Spleen (tissue), 11 donors: ENCODE measurements at regions not wholly inside any gene's neighbourhood (a gene's known extent, or its start where the extent isn't known, plus 50 kb on each side); places are given as distances from the start of the nearest gene placed in this dataset.

Experiments
- DNase-seq: peaks from one replicate; pipeline ENCODE4 v3.0.0-alpha.2; 2020
- H3K27ac ChIP-seq, 8 donors: fragments of 200-600 bp; sonication (generic) in 7 of 8; 1 replicate in 4 of 8; 2 replicates in 4 of 8; pipeline versions ENCODE4 v1.5.0 to v1.8.0; 2016 to 2021; ENCODE audit warnings: inconsistent platforms in 4 of 8, mild to moderate bottlenecking in 4 of 8, moderate library complexity in 1 of 8
- H3K27me3 ChIP-seq, 7 donors: fragments of 200-600 bp; sonication (generic) in 6 of 7; replicated peaks in 1 of 7; 1 replicate in 4 of 7; 2 replicates in 3 of 7; pipeline versions ENCODE4 v1.5.0 to v1.8.0; 2016 to 2021; ENCODE audit warnings: inconsistent platforms in 3 of 7, mild to moderate bottlenecking in 1 of 7
- H3K36me3 ChIP-seq, 6 donors: fragments of 200-600 bp; sonication (generic) in 5 of 6; 1 replicate in 4 of 6; 2 replicates in 2 of 6; pipeline versions ENCODE4 v1.5.0 to v1.8.0; 2016 to 2021; ENCODE audit warnings: inconsistent platforms in 2 of 6
- H3K4me1 ChIP-seq, 6 donors: fragments of 200-600 bp; sonication (generic) in 5 of 6; 1 replicate in 3 of 6; 2 replicates in 3 of 6; pipeline versions ENCODE4 v1.5.0 to v1.8.0; 2016 to 2021; ENCODE audit warnings: inconsistent platforms in 3 of 6
- H3K4me3 ChIP-seq, 8 donors: fragments of 200-600 bp; sonication (generic) in 7 of 8; 1 replicate in 4 of 8; 2 replicates in 4 of 8; pipeline versions ENCODE4 v1.5.0 to v1.8.0; 2016 to 2021; ENCODE audit warnings: inconsistent platforms in 4 of 8, mild to moderate bottlenecking in 4 of 8, moderate library complexity in 2 of 8
- H3K9me3 ChIP-seq, 8 donors: fragments of 200-600 bp; sonication (generic) in 7 of 8; 1 replicate in 4 of 8; 2 replicates in 4 of 8; pipeline versions ENCODE4 v1.5.0 to v1.8.0; 2016 to 2021; ENCODE audit warnings: inconsistent platforms in 4 of 8
- POLR2A ChIP-seq, 3 donors: fragments of 450-650 bp; IDR thresholded peaks; one replicate each; pipeline ENCODE4 v1.5.1; 2017; ENCODE audit warnings: antibody characterized with exemption in 3 of 3, mild to moderate bottlenecking in 1 of 3
- POLR2AphosphoS5 ChIP-seq, 3 donors: sonication (generic); formaldehyde crosslinking; IDR thresholded peaks; one replicate each; pipeline ENCODE4 v1.5.1; 2017; ENCODE audit warnings: antibody characterized with exemption in 3 of 3
- WGBS, 5 donors: extraction: QIAGEN DNeasy Blood & Tissue Kit in 3 of 5; methylation state at CpG; one replicate each; pipeline versions ENCODE4 v1.1.5 to v1.1.7; 2013 to 2018; 5-methylcytosine and 5-hydroxymethylcytosine counted together
- intact Hi-C: fragments of 100-400 bp; cut with DNase I; formaldehyde crosslinking; loops from one replicate; pipeline ENCODE4 v1.15.0; 2023; ENCODE audit warnings: low total_unique reads
- TF ChIP-seq, protein P1 (sequence below), 11 experiments: fragments of 200-600 bp in 7 of 11; fragments of 450-650 bp in 4 of 11; sonication (generic) in 4 of 11; IDR thresholded peaks in 8 of 11; conservative IDR thresholded peaks in 3 of 11; 1 replicate in 7 of 11; 2 replicates in 4 of 11; pipeline versions ENCODE4 v1.4.0 to v1.8.0; 2016 to 2021; ENCODE audit warnings: antibody characterized with exemption in 11 of 11, inconsistent platforms in 4 of 11, mild to moderate bottlenecking in 1 of 11
- donor health status: healthy with polysubstance abuse.
- donor health status: DM: no; HTN: no; CAD: no; lungs with moderate emphysema.
- donor health status: DM: no; HTN: no; CAD: no.
- donor health status: Bipolar disorder and iron deficiency.
- donor health status: healthy.
- donor health status: DM: no; HTN: no; CAD: no.
- donor health status: DM: yes; HTN: yes; CAD: no.

DNA sequence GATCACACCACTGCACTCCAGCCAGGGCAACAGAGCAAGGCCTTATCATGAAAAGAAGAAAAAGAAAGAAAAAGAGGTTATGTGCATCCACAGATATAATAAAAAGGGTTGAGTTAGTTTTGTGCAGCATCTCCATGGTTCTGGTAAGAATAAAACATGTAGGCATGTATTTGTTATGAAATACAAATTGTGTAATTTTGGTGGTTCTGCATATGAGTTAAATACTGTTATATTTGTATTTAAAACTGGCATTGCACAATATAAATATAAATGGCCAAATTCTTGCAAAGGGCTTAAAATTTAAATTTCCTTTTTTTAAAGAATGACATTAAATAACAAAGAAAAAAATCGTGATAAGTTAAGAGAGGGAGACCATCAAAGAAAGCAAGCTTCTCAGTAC, 159.1 kb upstream of the PREP start:
- Histone ChIP-seq H3K4me1 (no peaks in the 10 kb centered on the region), H3K27me3 (no peaks in the 10 kb centered on the region), H3K4me3 (no peak overlapping the region), H3K27ac (no peak overlapping the region), H3K36me3 (no peaks in the 10 kb centered on the region), H3K9me3 (peaks cover 0 to 7% (median 3%) of the 10 kb centered on the region in 8 donors)
- 66 to 86% (median 74%) methylated on average over 1 of the region's 1 CpG for WGBS, 5 donors
- DNase-seq = no peak
- intact Hi-C loops = no loop called here
- TF ChIP-seq, protein P1, sequence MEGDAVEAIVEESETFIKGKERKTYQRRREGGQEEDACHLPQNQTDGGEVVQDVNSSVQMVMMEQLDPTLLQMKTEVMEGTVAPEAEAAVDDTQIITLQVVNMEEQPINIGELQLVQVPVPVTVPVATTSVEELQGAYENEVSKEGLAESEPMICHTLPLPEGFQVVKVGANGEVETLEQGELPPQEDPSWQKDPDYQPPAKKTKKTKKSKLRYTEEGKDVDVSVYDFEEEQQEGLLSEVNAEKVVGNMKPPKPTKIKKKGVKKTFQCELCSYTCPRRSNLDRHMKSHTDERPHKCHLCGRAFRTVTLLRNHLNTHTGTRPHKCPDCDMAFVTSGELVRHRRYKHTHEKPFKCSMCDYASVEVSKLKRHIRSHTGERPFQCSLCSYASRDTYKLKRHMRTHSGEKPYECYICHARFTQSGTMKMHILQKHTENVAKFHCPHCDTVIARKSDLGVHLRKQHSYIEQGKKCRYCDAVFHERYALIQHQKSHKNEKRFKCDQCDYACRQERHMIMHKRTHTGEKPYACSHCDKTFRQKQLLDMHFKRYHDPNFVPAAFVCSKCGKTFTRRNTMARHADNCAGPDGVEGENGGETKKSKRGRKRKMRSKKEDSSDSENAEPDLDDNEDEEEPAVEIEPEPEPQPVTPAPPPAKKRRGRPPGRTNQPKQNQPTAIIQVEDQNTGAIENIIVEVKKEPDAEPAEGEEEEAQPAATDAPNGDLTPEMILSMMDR (IDR thresholded peaks at IDR 0.05 in 8 of 11, conservative IDR thresholded peaks at IDR 0.05 in 3 of 11) = no peak
- TF ChIP-seq POLR2A (IDR thresholded peaks at IDR 0.05) (no peak), POLR2AphosphoS5 (IDR thresholded peaks at IDR 0.05) (no peak)

DNA sequence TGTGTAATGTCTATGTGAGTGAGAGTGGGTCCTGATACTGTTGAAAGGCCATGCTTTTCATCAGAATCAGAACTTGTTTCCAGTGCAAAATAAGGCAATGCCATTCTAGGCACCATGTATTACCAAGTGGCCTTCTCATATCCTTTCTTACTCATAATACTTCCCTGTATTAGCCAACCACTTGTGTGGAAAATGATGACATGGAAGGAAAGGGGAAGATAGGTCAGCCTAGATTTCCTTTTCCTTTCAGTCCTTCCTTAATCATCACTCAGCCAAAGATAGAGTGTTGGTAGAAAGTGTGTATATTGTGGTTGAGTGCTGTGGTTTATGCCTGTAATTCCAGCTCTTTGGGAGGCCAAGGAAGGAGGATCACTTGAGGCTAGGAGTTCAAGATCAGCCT, 158.6 kb upstream of the PREP start:
- H3K9me3 ChIP-seq = peaks cover 0 to 7% (median 3%) of the 10 kb centered on the region in 8 donors
- intact Hi-C loops = no loop called here
- H3K27me3 ChIP-seq = no peaks in the 10 kb centered on the region
- no peak for DNase-seq
- TF ChIP-seq POLR2AphosphoS5 (IDR thresholded peaks at IDR 0.05) (no peak), POLR2A (IDR thresholded peaks at IDR 0.05) (no peak)
- TF ChIP-seq, protein P1 (IDR thresholded peaks at IDR 0.05 in 8 of 11, conservative IDR thresholded peaks at IDR 0.05 in 3 of 11) = no peak
- no peaks in the 10 kb centered on the region for H3K4me1 ChIP-seq
- H3K36me3 ChIP-seq = no peaks in the 10 kb centered on the region
- no peak overlapping the region for H3K4me3 ChIP-seq
- no peak overlapping the region for H3K27ac ChIP-seq

DNA sequence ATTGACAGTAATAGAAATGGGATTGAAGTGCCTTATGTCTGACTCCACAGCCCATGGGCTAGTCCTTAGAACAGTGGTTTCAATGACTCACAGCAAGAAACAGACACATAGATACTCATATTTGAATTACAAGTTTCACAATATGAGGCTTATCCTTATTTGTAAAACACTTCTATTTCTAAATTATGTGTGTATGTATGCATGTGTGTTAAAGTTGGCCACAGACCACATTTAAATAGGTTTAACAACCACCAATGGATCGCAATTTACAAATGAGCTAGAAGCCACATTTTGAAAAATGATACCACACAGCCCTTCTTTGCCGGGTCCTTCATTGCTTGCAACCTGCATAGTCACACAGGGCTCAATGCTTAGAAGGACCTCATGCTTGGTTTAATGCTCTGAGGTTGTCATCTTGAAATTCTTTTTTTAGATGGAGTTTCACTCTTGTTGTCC, 157.8 kb upstream of the PREP start:
- Histone ChIP-seq H3K36me3 (no peaks in the 10 kb centered on the region), H3K4me3 (no peak overlapping the region), H3K4me1 (no peaks in the 10 kb centered on the region), H3K27ac (no peak overlapping the region), H3K27me3 (no peaks in the 10 kb centered on the region), H3K9me3 (peaks cover 0 to 8% (median 3%) of the 10 kb centered on the region in 8 donors)
- TF ChIP-seq, protein P1 (IDR thresholded peaks at IDR 0.05 in 8 of 11, conservative IDR thresholded peaks at IDR 0.05 in 3 of 11) = no peak
- TF ChIP-seq POLR2A (IDR thresholded peaks at IDR 0.05) (no peak), POLR2AphosphoS5 (IDR thresholded peaks at IDR 0.05) (no peak)
- 61 to 87% (median 70%) methylated on average over 2 of the region's 2 CpGs for WGBS, 5 donors
- intact Hi-C loops = no loop called here
- no peak for DNase-seq

DNA sequence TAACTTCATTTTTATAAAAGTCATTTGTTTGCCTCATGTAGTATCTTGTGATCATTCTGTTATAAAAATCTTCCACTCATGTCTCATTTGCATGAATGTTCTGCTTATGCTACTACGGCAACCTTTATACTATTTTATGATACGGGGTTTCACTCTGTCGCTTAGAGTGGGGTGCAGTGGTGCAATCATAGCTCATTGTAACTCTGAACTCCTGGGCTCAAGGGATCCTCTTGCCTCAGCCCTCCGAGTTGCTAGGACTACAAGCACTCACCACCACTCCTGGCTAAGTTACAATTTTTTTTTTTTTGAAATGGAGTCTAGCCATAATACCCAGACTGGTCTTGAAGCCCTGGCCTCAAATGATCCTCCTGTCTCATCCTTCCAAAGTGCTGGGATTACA, 154.4 kb upstream of the PREP start:
- Histone ChIP-seq H3K4me3 (no peak overlapping the region), H3K27ac (no peak overlapping the region), H3K4me1 (no peaks in the 10 kb centered on the region), H3K9me3 (peaks cover 0 to 3% (median 0%) of the 10 kb centered on the region in 8 donors), H3K27me3 (no peaks in the 10 kb centered on the region), H3K36me3 (no peaks in the 10 kb centered on the region)
- TF ChIP-seq, protein P1 (IDR thresholded peaks at IDR 0.05 in 8 of 11, conservative IDR thresholded peaks at IDR 0.05 in 3 of 11) = no peak
- TF ChIP-seq POLR2A (IDR thresholded peaks at IDR 0.05) = no peak
- TF ChIP-seq POLR2AphosphoS5 (IDR thresholded peaks at IDR 0.05) = no peak
- intact Hi-C loops = no loop called here
- 82 to 93% (median 87%) methylated on average over 4 of the region's 4 CpGs for WGBS, 5 donors
- DNase-seq = no peak
